SK-N-SH treated with all-trans-retinoic acid at 6 μM for 48 hours (cell line): ENCODE measurements at regions not wholly inside any gene's neighbourhood (a gene's known extent, or its start where the extent isn't known, plus 50 kb on each side); places are given as distances from the start of the nearest gene placed in this dataset.

Source experiments
- ESRRG ChIP-seq: fragments of 250-450 bp; sonication (Bioruptor Pico); IDR thresholded peaks from 2 replicates; pipeline ENCODE4 v1.6.1; 2021; ENCODE audit warnings: mild to moderate bottlenecking
- OSR1 ChIP-seq: fragments of 250-450 bp; sonication (Bioruptor Pico); IDR thresholded peaks from 2 replicates; pipeline ENCODE4 v1.8.0; 2022; ENCODE audit warnings: moderate library complexity, mild to moderate bottlenecking, inconsistent platforms
- RARB ChIP-seq: fragments of 250-450 bp; sonication (Bioruptor Pico); IDR thresholded peaks from 2 replicates; pipeline ENCODE4 v1.8.0; 2021; ENCODE audit warnings: mild to moderate bottlenecking, moderate library complexity
- SNAI2 ChIP-seq: fragments of 250-450 bp; sonication (Bioruptor Pico); IDR thresholded peaks from 2 replicates; pipeline ENCODE4 v1.5.0; 2020; ENCODE audit warnings: mild to moderate bottlenecking, moderate library complexity
- TCF4 ChIP-seq: fragments of 250-450 bp; sonication (Bioruptor Pico); IDR thresholded peaks from 2 replicates; pipeline ENCODE4 v1.8.0; 2021; ENCODE audit warnings: mild to moderate bottlenecking, moderate library complexity, borderline replicate concordance
- ZFP3 ChIP-seq: fragments of 250-450 bp; sonication (Bioruptor Pico); IDR thresholded peaks from 2 replicates; pipeline ENCODE4 v1.5.0; 2020; ENCODE audit warnings: mild to moderate bottlenecking, moderate library complexity
- ZFP30 ChIP-seq: fragments of 450-650 bp; formaldehyde crosslinking; IDR thresholded peaks from 2 replicates; pipeline ENCODE4 v1.5.0; 2022; ENCODE audit warnings: mild to moderate bottlenecking, moderate library complexity
- ZNF70 ChIP-seq: fragments of 450-650 bp; formaldehyde crosslinking; IDR thresholded peaks from 2 replicates; pipeline ENCODE4 v1.5.0; 2020; ENCODE audit warnings: mild to moderate bottlenecking, moderate library complexity
- TF ChIP-seq, protein P1 (sequence below): fragments of 250-450 bp; sonication (Bioruptor Pico); IDR thresholded peaks from 2 replicates; pipeline ENCODE4 v1.5.1; 2020; ENCODE audit warnings: low read depth, mild to moderate bottlenecking, moderate library complexity
- TF ChIP-seq, protein P2 (sequence below): fragments of 250-450 bp; sonication (Bioruptor Pico); IDR thresholded peaks from 2 replicates; pipeline ENCODE4 v1.8.0; 2021; ENCODE audit warnings: low read depth, mild to moderate bottlenecking, moderate library complexity, borderline replicate concordance

DNA sequence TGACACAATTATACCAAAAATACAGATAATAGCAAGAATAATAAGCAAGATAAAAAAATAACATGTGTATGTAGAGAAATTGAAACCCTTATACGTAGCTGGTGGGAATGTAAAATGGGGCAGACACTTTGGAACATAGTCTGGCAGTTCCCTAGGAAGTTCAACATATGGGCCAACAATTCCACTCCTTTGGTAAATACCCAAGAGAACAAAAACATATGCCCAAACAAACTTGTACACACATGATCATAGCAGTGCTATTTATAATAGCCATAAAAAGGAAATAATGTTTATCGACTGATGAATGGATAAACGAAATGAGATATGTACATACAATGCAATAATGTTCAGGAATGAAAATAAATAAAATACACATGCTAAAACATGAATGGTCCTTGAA lies 462.4 kb upstream of the SORCS1 start:
- TF ChIP-seq TCF4 (CRISPR knock-in tag) (no peak), ZNF70 (no peak), ZFP3 (CRISPR knock-in tag) (no peak), ZFP30 (no peak), SNAI2 (no peak), RARB (CRISPR knock-in tag) (no peak), OSR1 (CRISPR knock-in tag) (no peak), ESRRG (no peak)
- TF ChIP-seq, protein P1, sequence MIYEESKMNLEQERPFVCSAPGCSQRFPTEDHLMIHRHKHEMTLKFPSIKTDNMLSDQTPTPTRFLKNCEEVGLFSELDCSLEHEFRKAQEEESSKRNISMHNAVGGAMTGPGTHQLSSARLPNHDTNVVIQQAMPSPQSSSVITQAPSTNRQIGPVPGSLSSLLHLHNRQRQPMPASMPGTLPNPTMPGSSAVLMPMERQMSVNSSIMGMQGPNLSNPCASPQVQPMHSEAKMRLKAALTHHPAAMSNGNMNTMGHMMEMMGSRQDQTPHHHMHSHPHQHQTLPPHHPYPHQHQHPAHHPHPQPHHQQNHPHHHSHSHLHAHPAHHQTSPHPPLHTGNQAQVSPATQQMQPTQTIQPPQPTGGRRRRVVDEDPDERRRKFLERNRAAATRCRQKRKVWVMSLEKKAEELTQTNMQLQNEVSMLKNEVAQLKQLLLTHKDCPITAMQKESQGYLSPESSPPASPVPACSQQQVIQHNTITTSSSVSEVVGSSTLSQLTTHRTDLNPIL (CRISPR knock-in tag), result no peak
- TF ChIP-seq, protein P2, sequence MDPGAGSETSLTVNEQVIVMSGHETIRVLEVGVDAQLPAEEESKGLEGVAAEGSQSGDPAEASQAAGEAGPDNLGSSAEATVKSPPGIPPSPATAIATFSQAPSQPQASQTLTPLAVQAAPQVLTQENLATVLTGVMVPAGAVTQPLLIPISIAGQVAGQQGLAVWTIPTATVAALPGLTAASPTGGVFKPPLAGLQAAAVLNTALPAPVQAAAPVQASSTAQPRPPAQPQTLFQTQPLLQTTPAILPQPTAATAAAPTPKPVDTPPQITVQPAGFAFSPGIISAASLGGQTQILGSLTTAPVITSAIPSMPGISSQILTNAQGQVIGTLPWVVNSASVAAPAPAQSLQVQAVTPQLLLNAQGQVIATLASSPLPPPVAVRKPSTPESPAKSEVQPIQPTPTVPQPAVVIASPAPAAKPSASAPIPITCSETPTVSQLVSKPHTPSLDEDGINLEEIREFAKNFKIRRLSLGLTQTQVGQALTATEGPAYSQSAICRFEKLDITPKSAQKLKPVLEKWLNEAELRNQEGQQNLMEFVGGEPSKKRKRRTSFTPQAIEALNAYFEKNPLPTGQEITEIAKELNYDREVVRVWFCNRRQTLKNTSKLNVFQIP (CRISPR knock-in tag), result no peak
